Sigmoid colon (tissue), 3 donors: ENCODE measurements at regions not wholly inside any gene's neighbourhood (a gene's known extent, or its start where the extent isn't known, plus 50 kb on each side); places are given as distances from the start of the nearest gene placed in this dataset.

ENCODE experiments used
- CTCF ChIP-seq, 4 experiments: fragments of 450-650 bp in 3 of 4; fragments of 200-600 bp in 1 of 4; IDR thresholded peaks; one replicate each; pipeline ENCODE4 v1.5.1; 2016 to 2019; ENCODE audit warnings: antibody characterized with exemption in 4 of 4, mild to moderate bottlenecking in 3 of 4, moderate library complexity in 2 of 4
- POLR2A ChIP-seq, 2 donors: fragments of 450-650 bp; IDR thresholded peaks; one replicate each; pipeline ENCODE4 v1.6.1; 2016; ENCODE audit warnings: antibody characterized with exemption in 2 of 2, mild to moderate bottlenecking in 2 of 2, moderate library complexity in 2 of 2

- TF ChIP-seq CTCF (IDR thresholded peaks at IDR 0.05), result no peak
- TF ChIP-seq POLR2A (IDR thresholded peaks at IDR 0.05), result no peak
Measured at GRCh38 chr4:80127870-80128419, 54.9 kb upstream of the ANTXR2 start.
